ENCODE measurements at regions not wholly inside any gene's neighbourhood (a gene's known extent, or its start where the extent isn't known, plus 50 kb on each side); places are given as distances from the start of the nearest gene placed in this dataset.
A peak's percentile ranks its signal among the peaks of the same experiment; 100 is the strongest.

DNA sequence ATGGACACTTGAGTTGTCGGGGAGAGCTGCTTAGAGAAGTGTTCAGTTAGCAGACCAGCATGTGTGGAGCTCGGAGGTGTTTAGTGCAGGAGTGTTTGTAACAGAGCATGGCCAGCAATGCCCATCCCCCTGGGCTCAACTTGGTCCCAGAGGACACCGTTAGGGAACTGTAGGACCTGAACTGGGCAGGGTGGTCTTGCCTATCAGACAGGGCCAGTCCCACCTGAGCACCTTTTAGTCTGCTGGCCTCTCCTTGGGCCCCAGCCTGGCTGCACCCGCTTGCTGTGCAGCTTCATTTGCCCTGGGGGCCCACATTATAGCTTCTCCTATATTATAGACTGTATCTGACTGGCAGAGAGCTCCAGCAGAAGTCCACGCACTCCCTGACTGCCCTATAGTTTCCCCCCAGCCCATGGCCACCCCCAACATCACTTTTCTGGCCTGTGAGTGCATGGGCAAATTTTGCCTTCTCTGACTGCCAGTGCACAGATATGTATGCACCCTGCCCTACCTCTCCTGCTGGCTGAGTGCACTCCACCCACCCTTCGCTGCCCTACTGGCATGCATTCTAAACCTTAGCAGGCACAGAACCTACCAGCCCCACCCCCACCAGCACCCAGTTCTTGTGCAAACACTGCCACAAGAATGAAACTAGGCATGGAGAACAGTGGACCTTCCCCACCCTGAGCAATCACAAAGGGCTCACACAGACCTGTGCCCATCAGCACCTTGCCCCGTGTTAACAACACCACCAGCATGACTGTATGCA is 1030.6 kb upstream of the GHITM start:
- intact Hi-C loops (cut with micrococcal nuclease) = no loop called here
- H3K27me3 Mint-ChIP-seq (ENCODE audit: low read depth in 3 of 3) = no peaks in the 10 kb centered on the region
- no peak overlapping the region for H3K27ac ChIP-seq (ENCODE audit: low read depth in 1 of 2, low read length in 2 of 2)
- H3K9ac ChIP-seq (ENCODE audit: insufficient read depth, low read length, poor library complexity, severe bottlenecking) = no peak overlapping the region
- peaks cover 15 to 20% of the 10 kb centered on the region in 2 donors for H3K9me3 ChIP-seq (replicated peaks in 1 of 2; ENCODE audit: control insufficient read depth in 1 of 2, insufficient read depth in 1 of 2, low read length in 2 of 2)
- no peak overlapping the region for H3K4me3 ChIP-seq (replicated peaks in 1 of 3; ENCODE audit: low read depth in 2 of 3, low read length in 3 of 3)
- TF ChIP-seq, protein P1, sequence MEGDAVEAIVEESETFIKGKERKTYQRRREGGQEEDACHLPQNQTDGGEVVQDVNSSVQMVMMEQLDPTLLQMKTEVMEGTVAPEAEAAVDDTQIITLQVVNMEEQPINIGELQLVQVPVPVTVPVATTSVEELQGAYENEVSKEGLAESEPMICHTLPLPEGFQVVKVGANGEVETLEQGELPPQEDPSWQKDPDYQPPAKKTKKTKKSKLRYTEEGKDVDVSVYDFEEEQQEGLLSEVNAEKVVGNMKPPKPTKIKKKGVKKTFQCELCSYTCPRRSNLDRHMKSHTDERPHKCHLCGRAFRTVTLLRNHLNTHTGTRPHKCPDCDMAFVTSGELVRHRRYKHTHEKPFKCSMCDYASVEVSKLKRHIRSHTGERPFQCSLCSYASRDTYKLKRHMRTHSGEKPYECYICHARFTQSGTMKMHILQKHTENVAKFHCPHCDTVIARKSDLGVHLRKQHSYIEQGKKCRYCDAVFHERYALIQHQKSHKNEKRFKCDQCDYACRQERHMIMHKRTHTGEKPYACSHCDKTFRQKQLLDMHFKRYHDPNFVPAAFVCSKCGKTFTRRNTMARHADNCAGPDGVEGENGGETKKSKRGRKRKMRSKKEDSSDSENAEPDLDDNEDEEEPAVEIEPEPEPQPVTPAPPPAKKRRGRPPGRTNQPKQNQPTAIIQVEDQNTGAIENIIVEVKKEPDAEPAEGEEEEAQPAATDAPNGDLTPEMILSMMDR (IDR thresholded peaks at IDR 0.05) = no peak
- no peaks in the 10 kb centered on the region for H3K36me3 ChIP-seq (replicated peaks in 1 of 2; ENCODE audit: control insufficient read depth in 1 of 2, insufficient read depth in 2 of 2, low read length in 2 of 2)
- no peak for DNase-seq
- no peaks in the 10 kb centered on the region for H3K4me1 ChIP-seq (ENCODE audit: control insufficient read depth in 1 of 2, insufficient read depth in 2 of 2, low read length in 2 of 2)
- no peak overlapping the region for H3K4me2 ChIP-seq (replicated peaks; ENCODE audit: extremely low read depth, low read length, poor library complexity, severe bottlenecking)
- H3K79me2 ChIP-seq (ENCODE audit: insufficient read depth, low read length) = no peaks in the 10 kb centered on the region
- 81% methylated on average over 7 of the region's 7 CpGs for WGBS (ENCODE audit: insufficient coverage)
- H3K27ac Mint-ChIP-seq = peak overlapping the region in 1 of 7 donors; percentile 16
- H3K27me3 ChIP-seq (ENCODE audit: control insufficient read depth in 2 of 2, insufficient read depth in 2 of 2, low read length in 2 of 2) = no peaks in the 10 kb centered on the region
- no peaks in the 10 kb centered on the region for H3K4me1 Mint-ChIP-seq
- no peak overlapping the region for H3K4me3 Mint-ChIP-seq
- H3K36me3 Mint-ChIP-seq = no peaks in the 10 kb centered on the region
- H2AFZ ChIP-seq (ENCODE audit: insufficient read depth, low read depth, low read length, poor library complexity, severe bottlenecking) = no peak overlapping the region
- H3K9me3 Mint-ChIP-seq = peaks cover 4 to 15% (median 12%) of the 10 kb centered on the region in 7 donors
- no peaks in the 10 kb centered on the region for H4K20me1 ChIP-seq (ENCODE audit: insufficient read depth, low read length)

DNA sequence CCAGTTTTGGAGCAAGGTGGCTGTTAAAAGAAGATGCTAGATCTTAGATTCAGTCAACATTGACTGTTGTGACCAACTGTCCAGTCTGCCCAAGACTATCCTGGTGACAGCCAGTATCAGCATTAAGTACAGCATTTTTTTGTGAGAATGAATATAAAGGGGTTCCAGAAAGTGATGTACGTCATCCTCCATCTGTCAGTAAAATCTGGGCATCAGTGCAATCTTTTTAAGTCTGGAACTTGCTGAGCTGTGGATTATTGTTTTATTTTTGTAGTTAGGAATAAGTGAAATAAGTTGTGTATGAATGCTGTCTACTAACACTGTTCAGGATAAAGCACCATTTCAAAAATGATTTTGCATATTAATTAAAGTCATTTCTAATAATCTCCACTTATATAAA is 1020.0 kb upstream of the GHITM start:
- DNase-seq = no peak
- H3K4me3 ChIP-seq (replicated peaks in 1 of 3; ENCODE audit: low read depth in 2 of 3, low read length in 3 of 3) = no peak overlapping the region
- Mint-ChIP-seq H3K27me3 (ENCODE audit: low read depth in 3 of 3) (peaks cover 0 to 1% (median 1%) of the 10 kb centered on the region in 3 donors), H3K4me1 (no peaks in the 10 kb centered on the region), H3K36me3 (no peaks in the 10 kb centered on the region), H3K27ac (no peak overlapping the region), H3K4me3 (no peak overlapping the region), H3K9me3 (peaks cover 0 to 5% (median 0%) of the 10 kb centered on the region in 7 donors)
- H4K20me1 ChIP-seq (ENCODE audit: insufficient read depth, low read length) = no peaks in the 10 kb centered on the region
- no peaks in the 10 kb centered on the region for H3K4me1 ChIP-seq (ENCODE audit: control insufficient read depth in 1 of 2, insufficient read depth in 2 of 2, low read length in 2 of 2)
- H2AFZ ChIP-seq (ENCODE audit: insufficient read depth, low read depth, low read length, poor library complexity, severe bottlenecking) = no peak overlapping the region
- H3K79me2 ChIP-seq (ENCODE audit: insufficient read depth, low read length) = no peaks in the 10 kb centered on the region
- H3K27me3 ChIP-seq (ENCODE audit: control insufficient read depth in 2 of 2, insufficient read depth in 2 of 2, low read length in 2 of 2) = no peaks in the 10 kb centered on the region
- no peak overlapping the region for H3K9ac ChIP-seq (ENCODE audit: insufficient read depth, low read length, poor library complexity, severe bottlenecking)
- H3K4me2 ChIP-seq (replicated peaks; ENCODE audit: extremely low read depth, low read length, poor library complexity, severe bottlenecking) = no peak overlapping the region
- TF ChIP-seq, protein P1 (IDR thresholded peaks at IDR 0.05) = no peak
- H3K27ac ChIP-seq (ENCODE audit: low read depth in 1 of 2, low read length in 2 of 2) = no peak overlapping the region
- 73% methylated on average over 1 of the region's 1 CpG for WGBS (ENCODE audit: insufficient coverage)
- intact Hi-C loops (cut with micrococcal nuclease) = no loop called here
- H3K36me3 ChIP-seq (replicated peaks in 1 of 2; ENCODE audit: control insufficient read depth in 1 of 2, insufficient read depth in 2 of 2, low read length in 2 of 2) = no peaks in the 10 kb centered on the region
- no peaks in the 10 kb centered on the region for H3K9me3 ChIP-seq (replicated peaks in 1 of 2; ENCODE audit: control insufficient read depth in 1 of 2, insufficient read depth in 1 of 2, low read length in 2 of 2)

Data from CD14-positive monocyte (primary cell).